ENCODE measurements at regions not wholly inside any gene's neighbourhood (a gene's known extent, or its start where the extent isn't known, plus 50 kb on each side); places are given as distances from the start of the nearest gene placed in this dataset.

DNA sequence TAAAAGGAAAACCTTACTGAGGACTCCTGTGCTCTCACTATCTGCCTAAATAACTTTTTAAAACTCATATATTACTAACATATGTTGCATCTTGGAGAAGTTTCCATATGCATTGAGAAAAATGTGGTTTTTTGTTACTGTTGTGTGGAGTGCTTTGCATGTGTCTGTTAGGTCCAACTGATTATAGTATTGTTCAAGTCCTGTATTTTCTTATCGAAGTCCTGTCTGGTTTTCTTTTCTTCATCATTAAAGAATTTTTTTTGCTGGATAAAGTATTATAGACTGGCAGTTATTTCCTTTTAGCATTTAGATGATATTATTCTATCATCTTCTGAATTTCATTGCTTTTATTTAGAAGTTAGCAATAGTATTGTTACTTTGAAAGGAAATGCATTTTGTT, 59.5 kb upstream of the ACSM6 start (continued):
- TF ChIP-seq HMG20B (CRISPR knock-in tag; IDR thresholded peaks at IDR 0.05) (no peak), TAF1 (IDR thresholded peaks at IDR 0.05; ENCODE audit: control insufficient read depth, extremely low read depth, insufficient read depth, low read length, severe bottlenecking) (no peak)

DNA sequence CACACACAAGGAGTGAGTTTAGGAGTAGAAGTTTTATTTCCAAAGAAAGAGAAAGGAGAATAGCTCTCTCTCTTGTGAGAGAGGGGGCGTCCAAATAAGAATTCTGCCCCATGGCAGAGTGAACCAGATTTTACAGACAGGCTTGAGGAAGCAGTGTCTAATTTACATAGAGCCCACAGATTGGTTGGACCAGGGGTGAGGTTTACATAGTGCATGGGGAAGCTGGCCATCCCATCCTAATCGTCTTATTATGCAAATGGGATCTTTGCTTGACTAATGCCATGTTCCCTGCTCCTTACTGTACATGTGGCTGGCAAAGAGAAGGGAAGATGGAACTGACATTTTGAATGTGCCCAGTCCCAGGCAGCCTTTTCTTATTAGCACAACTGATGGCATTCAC, 60.0 kb upstream of the ACSM6 start:
- no peak overlapping the region for H3K9ac ChIP-seq (ENCODE audit: insufficient read depth in 1 of 2, low read depth in 2 of 2, low read length in 2 of 2)
- in situ Hi-C loops (cut with MboI) (loop anchor here (10.0 to 25.0 kb wide), 3 partner anchors 101 to 478 kb away; no protein-coding TSS in a partner anchor), intact Hi-C loops (cut with micrococcal nuclease) (loop anchor here (1.0 kb wide), 3 partner anchors 49 to 229 kb away; no protein-coding TSS in a partner anchor)
- H4K20me1 ChIP-seq (replicated peaks; ENCODE audit: control insufficient read depth, insufficient read depth, low read length), result no peaks in the 10 kb centered on the region
- no peaks in the 10 kb centered on the region for H3K27me3 ChIP-seq (ENCODE audit: control insufficient read depth in 2 of 2, insufficient read depth in 2 of 2, low read length in 2 of 2)
- no peaks in the 10 kb centered on the region for H3K79me2 ChIP-seq (ENCODE audit: control insufficient read depth, insufficient read depth, low read length)
- BruUV-seq (replicated peaks), result no TSS peak
- ATAC-seq, result peak; percentile 70
- no peaks in the 10 kb centered on the region for H3K36me3 ChIP-seq (ENCODE audit: control insufficient read depth, insufficient read depth, low read length)
- no peaks in the 10 kb centered on the region for H3K9me3 ChIP-seq (replicated peaks; ENCODE audit: control insufficient read depth, insufficient read depth, low read depth, low read length)
- WGBS (ENCODE audit: insufficient coverage, low coverage, missing lambda C conversion rate), result 0% methylated on average over 1 of the region's 2 CpGs
- DNase-seq (ENCODE audit: extremely low read depth in 1 of 4, low spot score in 3 of 4), result peak in 2 of 4 experiments; percentile 6
- H3K4me1 ChIP-seq (replicated peaks in 1 of 2; ENCODE audit: control insufficient read depth in 2 of 2, insufficient read depth in 2 of 2, low read length in 2 of 2), result no peaks in the 10 kb centered on the region
- TF ChIP-seq NFRKB (IDR thresholded peaks at IDR 0.05; ENCODE audit: low read depth), result no peak
- TF ChIP-seq, protein P1, sequence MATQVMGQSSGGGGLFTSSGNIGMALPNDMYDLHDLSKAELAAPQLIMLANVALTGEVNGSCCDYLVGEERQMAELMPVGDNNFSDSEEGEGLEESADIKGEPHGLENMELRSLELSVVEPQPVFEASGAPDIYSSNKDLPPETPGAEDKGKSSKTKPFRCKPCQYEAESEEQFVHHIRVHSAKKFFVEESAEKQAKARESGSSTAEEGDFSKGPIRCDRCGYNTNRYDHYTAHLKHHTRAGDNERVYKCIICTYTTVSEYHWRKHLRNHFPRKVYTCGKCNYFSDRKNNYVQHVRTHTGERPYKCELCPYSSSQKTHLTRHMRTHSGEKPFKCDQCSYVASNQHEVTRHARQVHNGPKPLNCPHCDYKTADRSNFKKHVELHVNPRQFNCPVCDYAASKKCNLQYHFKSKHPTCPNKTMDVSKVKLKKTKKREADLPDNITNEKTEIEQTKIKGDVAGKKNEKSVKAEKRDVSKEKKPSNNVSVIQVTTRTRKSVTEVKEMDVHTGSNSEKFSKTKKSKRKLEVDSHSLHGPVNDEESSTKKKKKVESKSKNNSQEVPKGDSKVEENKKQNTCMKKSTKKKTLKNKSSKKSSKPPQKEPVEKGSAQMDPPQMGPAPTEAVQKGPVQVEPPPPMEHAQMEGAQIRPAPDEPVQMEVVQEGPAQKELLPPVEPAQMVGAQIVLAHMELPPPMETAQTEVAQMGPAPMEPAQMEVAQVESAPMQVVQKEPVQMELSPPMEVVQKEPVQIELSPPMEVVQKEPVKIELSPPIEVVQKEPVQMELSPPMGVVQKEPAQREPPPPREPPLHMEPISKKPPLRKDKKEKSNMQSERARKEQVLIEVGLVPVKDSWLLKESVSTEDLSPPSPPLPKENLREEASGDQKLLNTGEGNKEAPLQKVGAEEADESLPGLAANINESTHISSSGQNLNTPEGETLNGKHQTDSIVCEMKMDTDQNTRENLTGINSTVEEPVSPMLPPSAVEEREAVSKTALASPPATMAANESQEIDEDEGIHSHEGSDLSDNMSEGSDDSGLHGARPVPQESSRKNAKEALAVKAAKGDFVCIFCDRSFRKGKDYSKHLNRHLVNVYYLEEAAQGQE (IDR thresholded peaks at IDR 0.05; ENCODE audit: borderline replicate concordance), result 0 out of 2 replicates have a peak, but pooled peaks have one; percentile 6
- TF ChIP-seq, protein P1 (CRISPR knock-in tag; IDR thresholded peaks at IDR 0.05; ENCODE audit: low read depth), result no peak
- TF ChIP-seq ILF3 (IDR thresholded peaks at IDR 0.05; ENCODE audit: borderline replicate concordance), result no peak
- TF ChIP-seq TEAD2 (tag; IDR thresholded peaks at IDR 0.05), result no peak
- TF ChIP-seq, protein P2, sequence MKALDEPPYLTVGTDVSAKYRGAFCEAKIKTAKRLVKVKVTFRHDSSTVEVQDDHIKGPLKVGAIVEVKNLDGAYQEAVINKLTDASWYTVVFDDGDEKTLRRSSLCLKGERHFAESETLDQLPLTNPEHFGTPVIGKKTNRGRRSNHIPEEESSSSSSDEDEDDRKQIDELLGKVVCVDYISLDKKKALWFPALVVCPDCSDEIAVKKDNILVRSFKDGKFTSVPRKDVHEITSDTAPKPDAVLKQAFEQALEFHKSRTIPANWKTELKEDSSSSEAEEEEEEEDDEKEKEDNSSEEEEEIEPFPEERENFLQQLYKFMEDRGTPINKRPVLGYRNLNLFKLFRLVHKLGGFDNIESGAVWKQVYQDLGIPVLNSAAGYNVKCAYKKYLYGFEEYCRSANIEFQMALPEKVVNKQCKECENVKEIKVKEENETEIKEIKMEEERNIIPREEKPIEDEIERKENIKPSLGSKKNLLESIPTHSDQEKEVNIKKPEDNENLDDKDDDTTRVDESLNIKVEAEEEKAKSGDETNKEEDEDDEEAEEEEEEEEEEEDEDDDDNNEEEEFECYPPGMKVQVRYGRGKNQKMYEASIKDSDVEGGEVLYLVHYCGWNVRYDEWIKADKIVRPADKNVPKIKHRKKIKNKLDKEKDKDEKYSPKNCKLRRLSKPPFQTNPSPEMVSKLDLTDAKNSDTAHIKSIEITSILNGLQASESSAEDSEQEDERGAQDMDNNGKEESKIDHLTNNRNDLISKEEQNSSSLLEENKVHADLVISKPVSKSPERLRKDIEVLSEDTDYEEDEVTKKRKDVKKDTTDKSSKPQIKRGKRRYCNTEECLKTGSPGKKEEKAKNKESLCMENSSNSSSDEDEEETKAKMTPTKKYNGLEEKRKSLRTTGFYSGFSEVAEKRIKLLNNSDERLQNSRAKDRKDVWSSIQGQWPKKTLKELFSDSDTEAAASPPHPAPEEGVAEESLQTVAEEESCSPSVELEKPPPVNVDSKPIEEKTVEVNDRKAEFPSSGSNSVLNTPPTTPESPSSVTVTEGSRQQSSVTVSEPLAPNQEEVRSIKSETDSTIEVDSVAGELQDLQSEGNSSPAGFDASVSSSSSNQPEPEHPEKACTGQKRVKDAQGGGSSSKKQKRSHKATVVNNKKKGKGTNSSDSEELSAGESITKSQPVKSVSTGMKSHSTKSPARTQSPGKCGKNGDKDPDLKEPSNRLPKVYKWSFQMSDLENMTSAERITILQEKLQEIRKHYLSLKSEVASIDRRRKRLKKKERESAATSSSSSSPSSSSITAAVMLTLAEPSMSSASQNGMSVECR (CRISPR knock-in tag; IDR thresholded peaks at IDR 0.05), result no peak
- no peak for TF ChIP-seq ZFP30 (CRISPR knock-in tag; IDR thresholded peaks at IDR 0.05; ENCODE audit: borderline replicate concordance)
- no peak for FAIRE-seq
- no peak overlapping the region for H2AFZ ChIP-seq (ENCODE audit: low read depth, low read length)
- no peaks in the 10 kb centered on the region for H3K9me1 ChIP-seq (ENCODE audit: control insufficient read depth, insufficient read depth, low read length)
- H3K27ac ChIP-seq (ENCODE audit: extremely low read depth, low read depth, low read length), result no peak overlapping the region
- ChIA-PET CTCF (ENCODE audit: low intra/inter-chr PET ratio) (interaction anchor here (1.4 to 1.8 kb wide), 3 partner anchors 108 to 468 kb away, joined by 4 to 9 read pairs (median 5); no protein-coding TSS in a partner anchor), POLR2A (interaction anchor here (0.5 kb wide), 1 partner anchor 1597 kb away, joined by 4 read pairs; no protein-coding TSS in a partner anchor)
- no peak overlapping the region for H3K4me2 ChIP-seq (ENCODE audit: insufficient read depth, low read length)
- H3K4me3 ChIP-seq, result no peak overlapping the region

All from K562 (cell line).